Prostate gland (tissue), 2 donors: ENCODE measurements at regions not wholly inside any gene's neighbourhood (a gene's known extent, or its start where the extent isn't known, plus 50 kb on each side); places are given as distances from the start of the nearest gene placed in this dataset.

Source experiments
- CTCF ChIP-seq, 4 experiments: fragments of 200-600 bp in 2 of 4; fragments of 450-650 bp in 2 of 4; sonication (generic) in 2 of 4; IDR thresholded peaks; 1 replicate in 3 of 4; 2 replicates in 1 of 4; pipeline ENCODE4 v1.5.1; 2016 to 2019; ENCODE audit warnings: antibody characterized with exemption in 4 of 4, mild to moderate bottlenecking in 2 of 4, moderate library complexity in 2 of 4
- POLR2A ChIP-seq: fragments of 450-650 bp; IDR thresholded peaks from one replicate; pipeline ENCODE4 v1.6.1; 2016; ENCODE audit warnings: antibody characterized with exemption, mild to moderate bottlenecking
- POLR2AphosphoS5 ChIP-seq: sonication (generic); formaldehyde crosslinking; IDR thresholded peaks from one replicate; pipeline ENCODE4 v1.6.1; 2017; ENCODE audit warnings: antibody characterized with exemption

GRCh38 chr13:73697166-73697565 lies 437.0 kb downstream of the KLF12 start:
- TF ChIP-seq POLR2A (no peak), CTCF (IDR thresholded peaks at IDR 0.05) (no peak), POLR2AphosphoS5 (no peak)
